ENCODE measurements at regions not wholly inside any gene's neighbourhood (a gene's known extent, or its start where the extent isn't known, plus 50 kb on each side); places are given as distances from the start of the nearest gene placed in this dataset.

DNA sequence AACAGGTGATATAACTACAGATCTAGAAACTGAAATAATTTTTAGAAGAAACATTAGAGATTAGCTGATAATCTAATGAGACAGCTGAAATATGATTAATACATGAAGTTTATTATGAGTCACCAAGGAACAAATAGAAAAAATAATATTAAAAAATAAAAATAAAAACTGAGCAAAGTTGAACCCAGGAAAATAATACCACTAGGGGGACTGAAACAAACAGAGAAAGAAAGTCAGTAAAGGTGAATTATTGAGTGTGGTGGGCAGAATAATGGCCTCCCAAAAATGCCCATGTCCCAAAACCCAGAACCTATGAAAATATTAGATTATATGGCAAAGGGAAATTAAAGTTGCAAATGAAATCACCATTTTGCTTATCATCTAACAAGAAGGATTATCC, 820.7 kb upstream of the INTU start:
- no peak overlapping the region for H3K4me2 ChIP-seq (ENCODE audit: low read depth, low read length)
- no TSS peak for BruUV-seq (replicated peaks)
- in situ Hi-C loops (cut with HindIII; ENCODE audit: extremely low pct_ligation_motif_present, low pct_unique_long_range_greater_than_20kb) (no loop called here), intact Hi-C loops (cut with micrococcal nuclease; ENCODE audit: unreplicated experiment) (no loop called here)
- no peaks in the 10 kb centered on the region for H3K36me3 ChIP-seq (replicated peaks in 1 of 2; ENCODE audit: control insufficient read depth in 1 of 2, insufficient read depth in 2 of 2, low read length in 2 of 2)
- FAIRE-seq (no peak), ATAC-seq (no peak), DNase-seq (ENCODE audit: low spot score) (no peak)
- H3K27ac ChIP-seq (ENCODE audit: extremely low read length, insufficient read depth, low read length), result no peak overlapping the region
- H3K4me1 ChIP-seq (ENCODE audit: insufficient read depth, low read length), result no peaks in the 10 kb centered on the region
- H2AFZ ChIP-seq (ENCODE audit: low read length), result no peak overlapping the region
- no peaks in the 10 kb centered on the region for H3K27me3 ChIP-seq (ENCODE audit: control insufficient read depth in 1 of 2, insufficient read depth in 2 of 2, low read length in 2 of 2)
- H3K4me3 ChIP-seq (replicated peaks in 1 of 3; ENCODE audit: insufficient read depth in 1 of 3, low read depth in 2 of 3, low read length in 3 of 3), result no peak overlapping the region
- no peaks in the 10 kb centered on the region for H3K79me2 ChIP-seq (ENCODE audit: insufficient read depth, low read length)
- no peaks in the 10 kb centered on the region for H3K9me3 ChIP-seq (ENCODE audit: low read length)
- ChIA-PET CTCF (ENCODE audit: low intra/inter-chr PET ratio, low total read pairs) (no interaction called here), POLR2A (no interaction called here)
- no peaks in the 10 kb centered on the region for H4K20me1 ChIP-seq (ENCODE audit: insufficient read depth, low read length)
- no peak for TF ChIP-seq THAP11 (CRISPR knock-in tag; IDR thresholded peaks at IDR 0.05)
- TF ChIP-seq, protein P1, sequence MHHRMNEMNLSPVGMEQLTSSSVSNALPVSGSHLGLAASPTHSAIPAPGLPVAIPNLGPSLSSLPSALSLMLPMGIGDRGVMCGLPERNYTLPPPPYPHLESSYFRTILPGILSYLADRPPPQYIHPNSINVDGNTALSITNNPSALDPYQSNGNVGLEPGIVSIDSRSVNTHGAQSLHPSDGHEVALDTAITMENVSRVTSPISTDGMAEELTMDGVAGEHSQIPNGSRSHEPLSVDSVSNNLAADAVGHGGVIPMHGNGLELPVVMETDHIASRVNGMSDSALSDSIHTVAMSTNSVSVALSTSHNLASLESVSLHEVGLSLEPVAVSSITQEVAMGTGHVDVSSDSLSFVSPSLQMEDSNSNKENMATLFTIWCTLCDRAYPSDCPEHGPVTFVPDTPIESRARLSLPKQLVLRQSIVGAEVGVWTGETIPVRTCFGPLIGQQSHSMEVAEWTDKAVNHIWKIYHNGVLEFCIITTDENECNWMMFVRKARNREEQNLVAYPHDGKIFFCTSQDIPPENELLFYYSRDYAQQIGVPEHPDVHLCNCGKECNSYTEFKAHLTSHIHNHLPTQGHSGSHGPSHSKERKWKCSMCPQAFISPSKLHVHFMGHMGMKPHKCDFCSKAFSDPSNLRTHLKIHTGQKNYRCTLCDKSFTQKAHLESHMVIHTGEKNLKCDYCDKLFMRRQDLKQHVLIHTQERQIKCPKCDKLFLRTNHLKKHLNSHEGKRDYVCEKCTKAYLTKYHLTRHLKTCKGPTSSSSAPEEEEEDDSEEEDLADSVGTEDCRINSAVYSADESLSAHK (CRISPR knock-in tag; IDR thresholded peaks at IDR 0.05; ENCODE audit: borderline replicate concordance), result no peak
- no peak for TF ChIP-seq MBD4 (IDR thresholded peaks at IDR 0.05; ENCODE audit: borderline replicate concordance, low read length)
- H3K9ac ChIP-seq (ENCODE audit: insufficient read depth, low read depth, low read length), result no peak overlapping the region

DNA sequence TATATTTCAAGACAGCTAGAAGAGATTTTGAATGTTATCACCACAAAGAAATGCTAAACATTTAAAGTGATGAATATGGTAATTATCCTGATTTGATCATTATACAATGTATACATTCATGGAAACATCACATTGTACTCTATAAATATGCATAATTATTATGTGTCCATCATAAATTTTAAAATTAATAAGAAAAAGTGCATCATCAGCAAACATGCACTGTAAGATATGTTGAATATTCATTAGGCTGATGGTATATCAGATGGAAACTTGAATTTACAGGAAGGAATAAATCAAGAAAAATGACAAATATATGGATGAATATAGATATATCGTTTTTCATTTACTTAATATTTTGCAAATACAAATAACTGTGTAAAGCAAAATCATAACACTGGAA, 812.1 kb upstream of the INTU start:
- no peak overlapping the region for H2AFZ ChIP-seq (ENCODE audit: low read length)
- ATAC-seq, result no peak
- BruUV-seq (replicated peaks), result no TSS peak
- in situ Hi-C loops (cut with HindIII; ENCODE audit: extremely low pct_ligation_motif_present, low pct_unique_long_range_greater_than_20kb) (no loop called here), intact Hi-C loops (cut with micrococcal nuclease; ENCODE audit: unreplicated experiment) (no loop called here)
- DNase-seq (ENCODE audit: low spot score), result no peak
- 0% methylated on average over 1 of the region's 1 CpG for WGBS (ENCODE audit: low lambda C conversion rate)
- no peaks in the 10 kb centered on the region for H4K20me1 ChIP-seq (ENCODE audit: insufficient read depth, low read length)
- no peak overlapping the region for H3K9ac ChIP-seq (ENCODE audit: insufficient read depth, low read depth, low read length)
- TF ChIP-seq RFX5 (IDR thresholded peaks at IDR 0.05; ENCODE audit: low read depth, low read length) (no peak), MAFK (conservative IDR thresholded peaks at IDR 0.05 in 1 of 2, IDR thresholded peaks at IDR 0.05 in 1 of 2; ENCODE audit: low read length in 2 of 2) (peak; percentile 65 to 88), MAFF (IDR thresholded peaks at IDR 0.05; ENCODE audit: low read depth, low read length) (peak; percentile 75)
- H3K36me3 ChIP-seq (replicated peaks in 1 of 2; ENCODE audit: control insufficient read depth in 1 of 2, insufficient read depth in 2 of 2, low read length in 2 of 2), result no peaks in the 10 kb centered on the region
- POLR2A ChIA-PET, result no interaction called here
- H3K79me2 ChIP-seq (ENCODE audit: insufficient read depth, low read length), result no peaks in the 10 kb centered on the region
- no peak overlapping the region for H3K27ac ChIP-seq (ENCODE audit: extremely low read length, insufficient read depth, low read length)
- FAIRE-seq, result no peak
- H3K4me1 ChIP-seq (ENCODE audit: insufficient read depth, low read length), result no peaks in the 10 kb centered on the region
- H3K9me3 ChIP-seq (ENCODE audit: low read length), result 0 out of 2 replicates have a peak, but pooled peaks cover 3% of the 10 kb centered on the region
- H3K4me2 ChIP-seq (ENCODE audit: low read depth, low read length), result no peak overlapping the region
- no peaks in the 10 kb centered on the region; a peak in 1 of 5 replicates for H3K27me3 ChIP-seq (ENCODE audit: control insufficient read depth in 1 of 2, insufficient read depth in 2 of 2, low read length in 2 of 2)
- CTCF ChIA-PET (ENCODE audit: low intra/inter-chr PET ratio, low total read pairs), result no interaction called here
- H3K4me3 ChIP-seq (replicated peaks in 1 of 3; ENCODE audit: insufficient read depth in 1 of 3, low read depth in 2 of 3, low read length in 3 of 3), result no peak overlapping the region
